ENCODE measurements at regions not wholly inside any gene's neighbourhood (a gene's known extent, or its start where the extent isn't known, plus 50 kb on each side); places are given as distances from the start of the nearest gene placed in this dataset.

DNA sequence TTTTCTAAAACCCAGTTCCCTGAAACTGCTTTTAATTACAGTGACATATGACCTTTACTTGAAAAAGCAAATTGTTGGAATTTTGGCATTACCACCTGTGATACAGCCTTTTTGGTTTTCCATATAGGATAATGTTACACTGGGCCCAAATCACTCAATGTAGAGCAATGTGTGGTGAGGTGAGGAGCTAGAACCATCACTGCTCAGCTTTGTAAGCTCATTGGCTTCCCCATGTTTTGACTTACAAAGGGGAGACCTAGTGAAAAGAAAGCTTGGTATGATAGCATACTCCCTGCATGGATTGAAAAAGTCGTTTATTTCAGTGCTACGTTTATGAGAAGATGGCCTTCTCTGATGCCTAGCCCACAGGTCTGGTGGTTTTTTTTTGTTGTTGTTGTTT is 470.4 kb upstream of the EPHA7 start:
- TF ChIP-seq, protein P1, sequence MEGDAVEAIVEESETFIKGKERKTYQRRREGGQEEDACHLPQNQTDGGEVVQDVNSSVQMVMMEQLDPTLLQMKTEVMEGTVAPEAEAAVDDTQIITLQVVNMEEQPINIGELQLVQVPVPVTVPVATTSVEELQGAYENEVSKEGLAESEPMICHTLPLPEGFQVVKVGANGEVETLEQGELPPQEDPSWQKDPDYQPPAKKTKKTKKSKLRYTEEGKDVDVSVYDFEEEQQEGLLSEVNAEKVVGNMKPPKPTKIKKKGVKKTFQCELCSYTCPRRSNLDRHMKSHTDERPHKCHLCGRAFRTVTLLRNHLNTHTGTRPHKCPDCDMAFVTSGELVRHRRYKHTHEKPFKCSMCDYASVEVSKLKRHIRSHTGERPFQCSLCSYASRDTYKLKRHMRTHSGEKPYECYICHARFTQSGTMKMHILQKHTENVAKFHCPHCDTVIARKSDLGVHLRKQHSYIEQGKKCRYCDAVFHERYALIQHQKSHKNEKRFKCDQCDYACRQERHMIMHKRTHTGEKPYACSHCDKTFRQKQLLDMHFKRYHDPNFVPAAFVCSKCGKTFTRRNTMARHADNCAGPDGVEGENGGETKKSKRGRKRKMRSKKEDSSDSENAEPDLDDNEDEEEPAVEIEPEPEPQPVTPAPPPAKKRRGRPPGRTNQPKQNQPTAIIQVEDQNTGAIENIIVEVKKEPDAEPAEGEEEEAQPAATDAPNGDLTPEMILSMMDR (IDR thresholded peaks at IDR 0.05), result no peak
- no peak for TF ChIP-seq POLR2A (IDR thresholded peaks at IDR 0.05)
- H3K4me1 ChIP-seq, result no peaks in the 10 kb centered on the region
- no peak overlapping the region for H3K4me3 ChIP-seq (replicated peaks in 1 of 3)
- no peak for DNase-seq
- no peaks in the 10 kb centered on the region for H3K27me3 ChIP-seq
- 87 to 94% methylated on average over 2 of the region's 2 CpGs for WGBS, 2 donors
- intact Hi-C loops (cut with DNase I), result no loop called here
- no peak overlapping the region for H3K27ac ChIP-seq
- H3K9me3 ChIP-seq, result no peaks in the 10 kb centered on the region
- H3K36me3 ChIP-seq, result no peaks in the 10 kb centered on the region

DNA sequence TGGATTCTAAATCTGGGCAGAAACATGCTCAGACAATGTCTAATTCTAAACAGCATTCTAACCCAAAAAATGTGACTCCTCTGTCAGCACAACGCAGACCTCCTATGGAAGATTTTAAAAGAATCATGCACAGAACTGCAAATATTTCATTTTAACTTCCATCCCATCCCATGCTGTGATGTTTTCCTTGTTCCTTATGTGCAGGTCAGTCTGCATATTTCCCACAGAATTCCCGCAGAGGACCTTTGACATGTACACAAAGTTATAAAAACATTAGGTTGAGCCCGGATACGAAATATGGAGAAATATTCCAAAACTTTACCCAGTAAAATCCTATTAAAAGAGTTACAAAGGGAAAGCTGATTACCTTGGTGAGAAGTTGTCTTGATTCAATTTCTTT is 467.1 kb upstream of the EPHA7 start:
- Histone ChIP-seq H3K36me3 (no peaks in the 10 kb centered on the region), H3K4me3 (replicated peaks in 1 of 3) (no peak overlapping the region), H3K27me3 (no peaks in the 10 kb centered on the region), H3K9me3 (no peaks in the 10 kb centered on the region), H3K4me1 (no peaks in the 10 kb centered on the region), H3K27ac (no peak overlapping the region)
- DNase-seq, result no peak
- TF ChIP-seq, protein P1 (IDR thresholded peaks at IDR 0.05), result no peak
- no peak for TF ChIP-seq POLR2A (IDR thresholded peaks at IDR 0.05)
- intact Hi-C loops (cut with DNase I), result no loop called here
- WGBS, 2 donors, result 71 to 80% methylated on average over 4 of the region's 4 CpGs

GRCh38 chr6:93859971-93860370 is 440.6 kb upstream of the EPHA7 start:
- TF ChIP-seq, protein P1 (IDR thresholded peaks at IDR 0.05), result no peak
- TF ChIP-seq POLR2A (IDR thresholded peaks at IDR 0.05), result no peak
- no peak overlapping the region for H3K4me3 ChIP-seq (replicated peaks in 1 of 3)
- H3K27me3 ChIP-seq, result no peaks in the 10 kb centered on the region
- H3K4me1 ChIP-seq, result no peaks in the 10 kb centered on the region
- DNase-seq, result no peak
- no peak overlapping the region for H3K27ac ChIP-seq
- no peaks in the 10 kb centered on the region for H3K9me3 ChIP-seq
- intact Hi-C loops (cut with DNase I), result no loop called here
- WGBS, 2 donors, result 60 to 66% methylated on average over 3 of the region's 3 CpGs
- H3K36me3 ChIP-seq, result no peaks in the 10 kb centered on the region

DNA sequence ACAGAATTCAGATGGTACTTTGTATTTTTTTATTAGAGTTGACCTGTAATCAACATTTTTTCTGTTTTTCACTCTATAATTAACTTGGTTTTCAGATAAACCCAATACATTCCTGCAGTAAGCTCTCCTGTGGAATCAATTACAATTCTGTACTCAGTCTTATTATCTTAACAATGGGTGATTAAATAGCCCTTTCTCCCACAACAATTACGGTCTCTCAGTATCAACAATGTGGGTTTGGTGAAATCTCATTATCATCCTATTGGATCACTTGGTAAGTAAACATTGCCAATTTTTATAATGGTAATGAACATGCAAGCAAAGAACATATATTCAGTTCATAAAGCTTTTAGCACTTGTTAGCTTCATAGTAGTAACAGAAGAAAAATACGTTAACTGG is 438.9 kb upstream of the EPHA7 start:
- 90 to 92% methylated on average over 2 of the region's 2 CpGs for WGBS, 2 donors

GRCh38 chr6:93849857-93850256 is 430.5 kb upstream of the EPHA7 start:
- Histone ChIP-seq H3K4me1 (no peaks in the 10 kb centered on the region), H3K27me3 (no peaks in the 10 kb centered on the region), H3K4me3 (replicated peaks in 1 of 3) (no peak overlapping the region), H3K27ac (no peak overlapping the region), H3K9me3 (no peaks in the 10 kb centered on the region), H3K36me3 (no peaks in the 10 kb centered on the region)
- intact Hi-C loops (cut with DNase I), result no loop called here
- WGBS, 2 donors, result 69 to 70% methylated on average over 4 of the region's 4 CpGs
- DNase-seq, result no peak
- TF ChIP-seq, protein P1 (IDR thresholded peaks at IDR 0.05), result no peak
- TF ChIP-seq POLR2A (IDR thresholded peaks at IDR 0.05), result no peak

More for the DNA sequence above, 438.9 kb upstream of the EPHA7 start:
- H3K27ac ChIP-seq, result no peak overlapping the region
- no peaks in the 10 kb centered on the region for H3K36me3 ChIP-seq
- no peaks in the 10 kb centered on the region for H3K9me3 ChIP-seq
- H3K4me1 ChIP-seq, result no peaks in the 10 kb centered on the region
- no peak for DNase-seq
- TF ChIP-seq, protein P1 (IDR thresholded peaks at IDR 0.05), result no peak
- no peak for TF ChIP-seq POLR2A (IDR thresholded peaks at IDR 0.05)
- no peak overlapping the region for H3K4me3 ChIP-seq (replicated peaks in 1 of 3)
- intact Hi-C loops (cut with DNase I), result no loop called here
- H3K27me3 ChIP-seq, result no peaks in the 10 kb centered on the region

All from thyroid gland (tissue), 4 donors.